ENCODE measurements at regions not wholly inside any gene's neighbourhood (a gene's known extent, or its start where the extent isn't known, plus 50 kb on each side); places are given as distances from the start of the nearest gene placed in this dataset.
"Not testable (repeated sequence)": the region's sequence is repeated elsewhere in the genome, so short reads cannot be mapped to it uniquely, and the experiment has no call there.

DNA sequence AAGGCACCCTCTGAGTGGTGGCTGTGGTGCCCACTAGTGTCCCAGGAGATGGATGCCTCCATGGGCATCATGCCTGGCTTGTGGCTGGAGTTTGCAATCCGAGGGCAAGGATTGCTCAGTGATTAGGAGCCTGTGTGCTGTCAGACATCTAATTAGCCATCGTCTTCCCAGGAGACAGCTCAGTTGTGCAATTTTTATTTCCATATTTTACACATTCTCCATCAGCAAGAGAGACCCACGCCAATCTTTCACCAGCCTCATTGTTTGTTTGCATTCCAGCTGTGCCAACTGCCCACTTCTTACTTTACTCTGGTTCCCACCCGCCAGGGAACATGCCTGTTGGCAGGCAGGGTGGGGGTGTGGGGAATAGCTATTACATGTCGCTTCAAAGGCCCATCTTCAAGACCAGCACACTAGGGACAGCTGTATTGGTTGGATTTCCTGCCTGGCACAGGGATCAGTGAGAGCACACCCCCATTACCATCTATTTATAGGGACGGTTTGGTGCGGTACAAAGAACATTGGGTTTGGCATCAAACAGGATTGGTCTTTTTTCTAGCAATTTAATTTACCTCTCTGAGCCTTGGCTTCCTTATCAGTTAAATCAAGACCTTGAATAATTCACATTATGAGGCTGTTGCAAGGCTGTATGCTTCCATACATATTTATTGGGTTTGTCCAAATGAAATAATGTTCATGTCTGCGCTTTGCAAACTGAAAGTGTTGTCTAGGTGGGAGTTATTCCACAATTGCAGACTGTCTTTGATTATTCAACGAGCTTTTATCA, 80.7 kb upstream of the NAV2 start:
- ATAC-seq (no peak), DNase-seq (no peak)
- intact Hi-C loops (cut with DNase I): no loop called here

DNA sequence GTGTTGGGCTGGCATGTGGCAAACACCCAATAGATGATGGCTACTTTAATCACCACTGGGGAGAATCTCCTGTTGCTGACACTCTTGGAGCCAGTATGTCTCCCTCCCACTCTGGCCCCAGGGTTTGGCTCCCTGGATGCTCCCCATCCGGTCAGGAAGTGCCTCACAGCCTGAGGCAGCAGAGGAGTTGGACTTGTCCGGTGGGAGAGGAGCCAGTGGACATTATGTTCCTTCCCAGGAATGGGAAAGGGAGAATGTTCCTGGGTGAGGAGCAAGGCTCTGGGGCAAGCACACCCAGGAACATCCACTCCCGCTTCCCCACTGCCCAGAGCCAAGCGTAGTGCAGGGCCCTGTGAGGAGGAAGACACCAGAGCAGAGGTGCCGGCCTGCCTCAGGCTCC, 84.6 kb upstream of the NAV2 start:
- intact Hi-C loops (cut with DNase I): no loop called here
- DNase-seq: peak; percentile 87
- ATAC-seq: peak; percentile 94 to 96

DNA sequence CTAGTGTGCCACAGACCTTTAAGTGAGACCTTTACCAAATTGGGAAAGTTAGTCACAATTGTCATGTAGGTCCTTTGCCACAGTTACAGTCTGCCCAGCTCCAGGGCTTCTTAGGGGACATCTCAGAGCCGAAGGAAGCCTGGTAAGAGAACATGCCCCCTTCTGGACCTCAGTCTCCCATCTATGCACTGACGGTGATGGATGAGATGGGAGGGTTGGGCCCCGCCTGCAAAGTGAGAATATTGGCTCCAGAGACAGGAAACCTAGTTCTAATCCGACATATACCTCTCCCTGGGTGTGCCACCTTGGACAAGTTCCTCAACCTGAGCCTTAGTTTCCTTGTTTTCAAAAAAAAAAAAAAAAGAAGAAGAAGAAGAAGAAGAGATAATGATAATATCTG, 85.1 kb upstream of the NAV2 start:
- no peak for DNase-seq
- no peak for ATAC-seq
- intact Hi-C loops (cut with DNase I): no loop called here

DNA sequence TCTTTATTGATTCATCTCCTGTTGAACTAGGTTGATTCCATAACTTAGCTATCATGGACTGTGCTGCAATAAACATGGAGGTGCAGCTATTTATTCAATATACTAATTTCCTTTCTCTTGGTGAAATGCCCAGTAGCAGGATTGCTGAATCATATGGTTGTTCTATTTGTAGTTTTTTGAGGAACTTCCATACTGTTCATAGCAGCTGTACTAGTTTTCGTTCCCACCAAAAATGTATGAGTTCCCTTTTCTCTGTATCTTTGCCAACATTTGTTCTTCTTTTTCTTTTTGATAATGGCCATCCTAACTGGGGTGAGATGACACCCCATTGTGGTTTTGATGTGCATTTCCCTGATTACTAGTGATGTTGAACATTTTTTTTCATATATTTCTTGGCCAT, 87.2 kb upstream of the NAV2 start:
- no peak for ATAC-seq
- DNase-seq: no peak
- intact Hi-C loops (cut with DNase I): no loop called here

DNA sequence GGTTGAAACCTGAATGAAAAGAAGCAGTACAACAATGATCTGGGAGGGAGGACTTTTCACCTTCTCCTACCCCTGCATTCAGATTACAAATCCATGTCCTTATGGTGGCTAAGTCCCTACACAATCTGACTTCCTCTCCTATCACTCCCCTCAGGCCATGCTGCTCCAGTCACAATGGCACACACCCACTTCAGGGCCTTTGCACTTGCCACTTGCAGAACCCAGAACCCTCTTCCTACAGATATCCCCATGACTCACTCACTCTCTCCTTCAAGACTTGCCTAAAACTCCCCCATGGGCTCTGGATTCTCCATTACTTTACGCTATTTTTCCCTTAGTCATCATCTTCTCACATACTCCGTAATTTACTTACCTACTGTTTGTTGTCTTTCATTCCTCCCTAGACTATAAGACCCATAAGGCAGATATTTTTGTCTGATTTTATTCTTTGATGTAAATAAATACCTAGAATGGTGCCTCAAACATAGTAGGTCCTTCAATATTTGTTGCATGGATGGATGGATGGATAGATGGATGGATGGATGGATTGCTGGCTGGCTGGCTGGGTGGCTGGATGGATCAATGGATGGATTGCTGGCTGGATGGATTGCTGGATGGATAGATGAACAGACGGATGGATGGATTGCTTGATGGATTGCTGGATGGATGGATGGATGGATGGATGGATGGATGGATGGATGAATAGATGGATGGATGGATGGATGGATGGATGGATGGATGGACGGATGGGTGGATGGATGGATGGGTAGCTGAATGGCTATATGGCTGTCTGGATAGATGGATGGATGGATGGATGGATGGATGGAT, 94.7 kb upstream of the NAV2 start:
- intact Hi-C loops (cut with DNase I): no loop called here
- DNase-seq (no peak), ATAC-seq (no peak)

DNA sequence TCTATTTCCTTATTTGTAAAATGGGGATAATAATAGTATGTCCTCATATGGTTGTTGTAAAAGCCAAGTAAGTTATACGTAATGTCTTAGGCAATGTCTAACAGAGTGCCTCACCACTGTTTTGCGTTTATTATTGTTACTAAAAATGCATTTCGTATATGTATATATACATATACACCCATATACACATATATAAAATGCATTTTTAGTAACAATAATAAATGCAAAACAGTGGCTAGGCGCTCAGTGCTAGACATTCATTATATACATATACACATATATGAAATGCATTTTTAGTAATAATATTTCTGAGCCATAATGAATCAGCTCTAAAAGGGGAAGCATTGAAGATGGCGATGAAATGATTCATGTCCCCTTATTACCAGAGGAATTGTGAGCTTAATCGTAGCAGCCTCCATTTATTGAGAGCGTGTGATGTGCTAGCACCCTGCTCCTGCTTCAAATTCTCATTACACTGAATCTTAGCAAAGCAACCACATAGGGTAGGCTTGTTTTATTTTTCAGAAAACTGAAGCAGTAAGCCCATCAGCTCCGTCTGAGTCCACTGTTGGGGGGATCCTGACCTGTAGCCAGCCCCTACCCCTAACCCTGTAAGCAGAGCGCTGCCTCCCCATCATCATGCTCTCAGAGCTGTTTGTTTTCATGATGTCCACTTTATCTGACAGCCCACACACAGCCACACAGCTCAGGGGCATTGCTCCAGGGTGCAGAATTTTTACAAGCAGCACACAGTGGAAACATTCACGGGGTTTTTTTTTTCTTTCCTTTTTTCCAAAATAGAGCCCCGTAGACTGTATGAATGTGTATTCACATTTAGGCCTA, 97.1 kb upstream of the NAV2 start:
- DNase-seq (no peak), ATAC-seq (peak in 1 of 2 donors; percentile 25)
- intact Hi-C loops (cut with DNase I): no loop called here

DNA sequence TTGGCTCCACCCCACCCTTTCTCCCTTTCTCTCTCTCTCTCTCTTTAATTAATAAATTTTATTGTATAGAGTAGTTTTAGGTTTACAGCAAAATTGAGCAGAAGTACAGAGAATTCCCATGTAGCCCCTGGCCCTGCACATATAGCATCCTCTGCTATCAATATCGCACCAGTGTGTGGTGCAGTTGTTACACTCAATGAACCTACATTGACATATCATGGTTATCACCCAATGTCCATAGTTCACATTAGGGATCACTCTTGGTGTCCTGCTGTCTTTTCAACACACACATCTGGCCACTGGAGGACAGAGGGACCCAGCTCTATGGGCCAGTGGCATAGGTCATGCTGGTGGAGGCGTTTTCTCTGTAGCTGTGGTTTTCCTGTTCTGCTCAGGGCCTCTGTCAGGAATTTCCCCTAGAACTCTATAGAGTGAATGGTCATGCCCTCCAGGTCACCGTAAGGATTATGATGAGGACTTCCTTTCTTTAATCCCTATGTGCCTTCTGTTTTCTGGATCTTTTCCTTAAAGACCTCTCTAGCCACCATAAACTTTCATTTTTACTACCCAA, 98.2 kb upstream of the NAV2 start:
- DNase-seq (no peak), ATAC-seq (no peak)
- intact Hi-C loops (cut with DNase I): no loop called here

DNA sequence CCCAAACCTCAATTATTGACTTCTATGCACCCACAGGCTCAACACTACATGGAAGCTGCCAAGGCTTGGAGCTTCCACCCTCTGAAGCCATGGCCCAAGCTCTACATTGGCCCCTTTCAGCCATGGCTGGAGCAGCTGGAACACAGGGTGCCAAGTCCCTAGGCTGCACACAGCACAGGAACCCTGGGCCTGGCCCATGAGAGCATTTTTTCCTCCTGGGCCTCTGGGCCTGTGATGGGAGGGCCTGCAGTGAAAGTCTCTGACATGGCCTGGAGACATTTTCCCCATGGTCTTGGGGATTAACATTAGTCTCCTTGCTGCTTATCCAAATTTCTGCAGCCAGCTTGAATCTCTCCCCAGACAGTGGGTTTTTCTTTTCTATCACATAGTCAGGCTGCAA, 100.6 kb upstream of the NAV2 start:
- intact Hi-C loops (cut with DNase I); DNase-seq; ATAC-seq: not testable (repeated sequence)

DNA sequence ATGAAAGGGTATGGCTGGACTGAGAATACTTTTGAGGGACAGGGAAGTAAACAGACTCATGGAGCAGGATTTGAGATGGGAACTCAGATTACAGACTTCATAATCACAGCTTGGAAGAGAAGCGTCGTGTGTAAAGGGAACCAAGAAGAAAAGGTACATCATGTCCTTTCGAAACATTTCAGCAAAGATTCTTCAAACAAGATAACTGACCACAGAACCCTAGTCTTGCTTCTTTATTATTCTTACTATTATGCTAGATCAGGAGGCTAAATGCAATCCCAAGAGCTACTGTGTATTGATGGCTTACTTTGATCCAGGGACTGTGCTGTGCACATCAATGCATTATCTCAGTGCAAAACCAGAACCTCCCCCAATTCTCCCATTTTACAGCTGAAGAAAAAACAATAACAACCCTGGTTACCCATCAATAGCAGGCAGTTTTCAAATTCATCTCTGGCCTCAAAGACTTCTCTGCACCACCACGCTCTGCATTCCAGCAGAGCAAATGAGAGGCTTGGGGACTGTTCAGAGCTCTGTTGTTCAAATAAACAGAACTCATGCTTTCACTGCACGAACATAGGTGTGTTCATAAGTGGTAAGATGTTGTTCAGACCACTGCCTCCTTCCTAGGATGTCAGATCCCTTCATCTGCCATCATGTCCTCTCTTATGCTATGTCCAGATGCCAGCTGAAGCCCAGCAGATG, 104.8 kb upstream of the NAV2 start:
- DNase-seq: no peak
- ATAC-seq: no peak
- intact Hi-C loops (cut with DNase I): no loop called here

DNA sequence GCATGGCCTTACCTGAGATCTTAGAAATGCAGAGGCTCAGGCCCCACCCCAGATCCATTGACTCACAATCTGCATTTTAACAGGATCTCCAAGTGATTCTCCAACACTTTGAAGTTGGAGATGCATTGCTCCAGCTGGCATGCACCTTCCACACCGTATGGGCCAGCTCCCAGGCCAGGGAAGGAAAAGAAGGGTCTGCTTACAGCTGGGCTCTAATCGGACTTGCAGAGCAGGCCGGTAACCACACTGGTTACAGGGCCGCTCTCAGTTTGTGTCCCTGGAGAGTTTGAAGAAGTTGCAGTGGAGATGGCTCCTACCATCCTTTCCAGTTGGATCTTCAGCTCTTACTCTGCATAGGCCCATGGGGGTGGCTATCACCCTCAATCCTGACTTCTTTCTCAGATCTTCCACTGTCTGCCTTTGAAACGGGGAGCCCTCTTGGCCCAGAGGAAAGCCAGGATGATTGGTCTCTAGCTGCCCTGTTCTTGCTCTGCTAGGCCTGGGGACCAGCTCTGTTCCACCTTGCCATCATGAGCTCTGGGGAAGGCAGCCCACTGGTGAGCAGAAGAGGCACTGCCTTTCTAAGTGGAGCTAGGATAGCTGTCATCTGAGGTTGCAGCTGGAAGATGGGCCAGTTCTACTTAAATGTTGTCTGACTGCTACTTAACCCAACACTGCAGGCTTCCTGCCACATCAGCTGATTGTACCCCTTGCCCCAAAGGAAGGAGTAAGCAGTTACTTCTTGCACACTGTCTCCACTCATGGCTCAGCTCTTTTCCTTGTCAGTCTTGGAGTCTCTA, 105.6 kb upstream of the NAV2 start:
- DNase-seq: no peak
- ATAC-seq: no peak
- intact Hi-C loops (cut with DNase I): no loop called here

DNA sequence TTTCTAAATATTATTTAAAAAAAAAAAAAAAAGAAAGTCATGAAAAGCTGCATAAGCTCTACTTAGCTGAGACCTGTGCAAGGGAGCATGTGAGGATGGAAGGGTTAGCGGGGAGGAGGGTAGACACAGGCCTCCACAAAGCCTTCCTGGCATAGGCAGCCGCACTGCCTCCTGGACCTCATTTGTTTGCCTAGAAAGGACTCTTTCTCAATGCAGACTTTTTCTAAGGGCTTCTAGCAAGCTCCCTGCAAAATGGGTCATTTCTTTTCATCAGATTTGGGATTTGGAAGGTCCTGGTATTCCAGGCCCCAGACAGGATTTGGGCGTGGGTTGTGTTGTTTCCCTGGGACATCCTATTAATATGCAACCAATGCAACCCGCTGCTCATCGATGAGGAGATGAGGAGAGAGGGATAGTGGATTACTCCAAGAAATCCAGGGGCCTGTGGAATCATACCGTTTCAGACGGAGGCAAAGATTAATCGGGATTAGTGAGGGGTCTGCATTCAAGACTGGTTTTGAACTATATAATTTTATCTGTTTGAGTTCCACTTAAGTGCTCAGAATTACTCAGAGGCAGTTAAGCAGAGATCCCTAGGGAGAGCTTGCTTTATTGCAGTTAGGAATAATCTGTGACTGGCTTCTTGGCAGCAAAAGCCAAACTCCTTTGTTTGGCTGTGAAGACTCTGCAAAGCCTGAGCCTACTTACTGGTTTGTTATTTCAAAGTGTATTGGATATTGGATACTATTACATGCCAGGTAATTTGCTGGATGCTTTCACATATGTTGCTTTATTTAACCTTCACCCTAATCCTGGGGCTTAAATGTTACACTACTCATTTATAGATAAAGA, 106.9 kb upstream of the NAV2 start:
- no peak for DNase-seq
- ATAC-seq: peak; percentile 79 to 80
- intact Hi-C loops (cut with DNase I): no loop called here

DNA sequence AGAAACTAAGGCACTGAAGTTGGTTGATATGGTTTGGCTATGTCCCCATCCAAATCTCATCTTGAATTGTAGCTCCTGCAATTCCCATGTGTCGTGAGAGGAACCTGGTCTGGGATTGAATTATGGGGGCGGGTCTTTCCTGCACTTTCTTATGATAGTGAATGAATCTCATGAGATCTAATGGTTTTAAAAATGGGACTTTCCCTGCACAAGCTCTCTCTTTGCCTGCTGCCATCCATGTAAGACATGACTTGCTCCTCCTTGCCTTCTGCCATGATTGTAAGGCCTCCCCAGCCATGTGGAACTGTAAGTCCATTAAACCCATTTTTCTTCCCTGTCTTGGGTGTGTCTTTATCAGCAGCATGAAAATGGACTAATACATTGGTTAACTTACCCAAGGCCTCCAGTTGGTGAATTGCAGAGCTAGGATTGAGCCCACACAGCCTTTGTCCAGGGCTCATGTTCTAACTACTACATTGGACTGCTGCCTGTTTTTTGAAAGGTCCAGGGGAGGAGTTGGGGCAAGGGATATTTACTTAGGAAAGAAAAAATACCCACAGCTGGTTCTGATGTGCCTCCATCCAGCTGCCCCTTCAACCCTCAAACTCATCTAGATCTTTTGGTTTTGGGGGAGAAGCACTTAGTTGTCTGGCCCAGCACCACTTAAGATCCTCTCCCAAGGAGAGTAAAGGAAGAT, 107.8 kb upstream of the NAV2 start:
- ATAC-seq: no peak
- DNase-seq: no peak
- intact Hi-C loops (cut with DNase I): no loop called here

DNA sequence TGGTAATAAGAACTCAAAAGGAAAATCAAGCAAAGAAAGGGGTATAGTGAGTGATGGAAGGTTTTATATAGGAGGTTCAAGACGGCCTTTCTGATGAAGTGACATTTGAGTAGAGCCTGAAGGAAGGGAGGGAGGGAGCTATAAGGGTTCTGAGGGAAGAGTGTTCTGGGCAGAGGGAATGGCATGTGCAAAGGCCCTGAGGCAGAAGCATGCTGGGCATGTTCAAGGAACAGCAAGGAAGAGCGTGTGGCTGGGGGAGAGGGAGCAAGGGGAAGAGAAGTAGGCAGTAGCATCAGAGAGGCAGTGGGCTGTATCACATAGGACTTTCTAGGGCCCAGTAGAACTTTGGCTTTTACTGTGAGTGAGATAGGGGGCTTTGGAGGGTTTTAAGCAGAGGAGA, 108.9 kb upstream of the NAV2 start:
- DNase-seq: no peak
- intact Hi-C loops (cut with DNase I): no loop called here
- ATAC-seq: no peak

DNA sequence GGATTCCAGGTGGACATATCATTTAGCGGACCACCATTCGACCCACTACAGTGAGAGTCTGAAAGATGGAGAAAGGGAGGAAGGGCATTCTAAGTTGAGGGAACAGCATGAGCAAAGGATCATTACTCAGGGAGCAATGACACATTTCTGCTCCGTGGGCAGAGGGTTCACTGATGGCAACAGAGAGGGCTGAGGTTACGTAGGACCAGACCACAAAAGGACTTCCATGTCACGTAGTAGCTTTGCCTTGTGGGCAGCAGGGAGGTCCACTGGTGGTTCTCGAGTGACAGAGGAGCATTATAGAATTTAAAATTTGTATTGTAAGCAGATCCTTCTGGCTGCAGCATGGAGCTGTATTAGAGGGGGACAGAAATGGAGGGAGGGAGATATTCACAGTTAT, 109.7 kb upstream of the NAV2 start:
- intact Hi-C loops (cut with DNase I): no loop called here
- no peak for DNase-seq
- no peak for ATAC-seq

DNA sequence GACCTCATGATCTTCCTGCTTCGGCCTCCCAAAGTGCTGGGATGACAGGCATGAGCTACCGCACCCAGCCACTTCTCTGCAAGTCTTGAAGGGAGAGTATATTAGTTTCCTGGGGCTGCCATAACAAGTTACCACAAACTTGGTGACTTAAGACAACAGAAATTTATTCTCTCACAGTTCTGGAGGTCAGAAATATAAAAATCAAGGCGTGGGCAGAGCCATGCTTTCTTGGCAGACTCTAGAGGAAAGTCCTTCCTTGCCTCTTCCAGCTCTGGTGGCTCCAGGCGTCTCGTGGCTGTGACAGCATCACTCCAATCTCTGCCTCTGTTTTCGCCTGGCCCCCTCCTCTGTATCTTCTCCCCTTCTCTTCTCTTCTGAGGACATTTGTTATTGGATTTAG, 110.2 kb upstream of the NAV2 start:
- DNase-seq: no peak
- intact Hi-C loops (cut with DNase I): no loop called here
- no peak for ATAC-seq

DNA sequence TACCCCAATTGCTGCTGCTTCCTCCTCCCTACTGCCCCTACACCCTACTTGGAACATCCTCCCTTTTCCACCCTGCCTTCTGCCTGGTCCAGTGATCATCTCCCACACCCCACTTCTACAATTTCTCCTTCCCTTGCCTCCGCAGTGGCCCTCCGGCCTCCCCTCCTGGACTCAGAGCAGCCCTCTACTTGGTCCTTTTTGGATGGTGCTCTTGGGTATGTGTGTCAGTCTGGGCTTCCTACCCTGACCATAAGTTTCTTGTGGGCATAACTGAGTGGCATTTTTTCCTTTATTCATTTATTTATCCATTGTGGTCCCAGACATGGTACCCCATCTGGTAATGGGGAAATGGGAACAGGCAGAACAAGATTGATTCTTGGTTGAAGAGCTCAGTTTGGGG, 111.4 kb upstream of the NAV2 start:
- DNase-seq (no peak), ATAC-seq (no peak)
- intact Hi-C loops (cut with DNase I): no loop called here

DNA sequence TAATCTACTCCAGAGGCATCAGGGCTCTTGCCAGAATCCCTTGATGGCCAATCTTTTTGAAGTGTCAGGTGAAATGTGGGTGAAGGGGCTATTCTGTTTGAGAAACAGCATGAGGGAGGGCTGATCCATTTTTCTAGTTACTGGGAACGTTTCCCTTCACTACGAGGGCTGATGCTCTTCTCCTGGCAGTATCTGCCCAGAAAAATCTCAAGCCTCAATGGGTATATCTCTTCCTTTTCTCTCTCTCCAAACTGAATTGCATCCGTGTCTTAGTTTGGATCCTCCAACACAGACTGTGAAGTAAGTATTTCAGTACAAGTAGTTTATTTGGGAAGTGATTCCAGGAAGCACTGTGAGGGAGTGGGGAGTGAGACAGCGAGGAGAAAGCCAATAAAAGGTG, 113.0 kb upstream of the NAV2 start:
- intact Hi-C loops (cut with DNase I): no loop called here

More for the DNA sequence above, 113.0 kb upstream of the NAV2 start:
- no peak for ATAC-seq
- no peak for DNase-seq

Data from left cardiac atrium (tissue), 4 donors.